HG02642 (cell line): ENCODE measurements at regions not wholly inside any gene's neighbourhood (a gene's known extent, or its start where the extent isn't known, plus 50 kb on each side); places are given as distances from the start of the nearest gene placed in this dataset.

Source experiments
- ATAC-seq: cut with Tn5 transposase; IDR thresholded peaks from one replicate; pipeline ENCODE4 v1.9.1; 2021; ENCODE audit warnings: mild to moderate bottlenecking; ENCODE audit not compliant: unreplicated experiment, poor library complexity

- no peak for ATAC-seq
These were observed 122.9 kb downstream of the DMRTA2 start for GRCh38 chr1:50300297-50300696.

GRCh38 chr1:50295566-50295965 is 127.7 kb downstream of the DMRTA2 start:
- ATAC-seq: no peak

GRCh38 chr1:50292276-50292675 is 131.0 kb downstream of the DMRTA2 start:
- no peak for ATAC-seq

GRCh38 chr1:50289495-50289894 is 133.7 kb downstream of the DMRTA2 start:
- no peak for ATAC-seq

- ATAC-seq: no peak
These were observed 137.2 kb downstream of the DMRTA2 start for GRCh38 chr1:50285994-50286393.

- ATAC-seq: no peak
These were observed 143.5 kb downstream of the DMRTA2 start for GRCh38 chr1:50279622-50280330.

GRCh38 chr1:50278961-50279360 is 144.3 kb downstream of the DMRTA2 start:
- no peak for ATAC-seq

GRCh38 chr1:50278410-50278809 is 144.8 kb downstream of the DMRTA2 start:
- ATAC-seq: no peak

- ATAC-seq: no peak
These were observed 147.7 kb downstream of the DMRTA2 start for GRCh38 chr1:50275566-50275965.

- ATAC-seq: no peak
These were observed 150.3 kb downstream of the DMRTA2 start for GRCh38 chr1:50272912-50273311.

- peak; percentile 69 for ATAC-seq
These were observed 151.2 kb downstream of the DMRTA2 start for GRCh38 chr1:50271968-50272578.

- no peak for ATAC-seq
These were observed 151.9 kb downstream of the DMRTA2 start for GRCh38 chr1:50271337-50271736.

- ATAC-seq: no peak
These were observed 152.3 kb downstream of the DMRTA2 start for GRCh38 chr1:50270926-50271325.

GRCh38 chr1:50268049-50268448 is 155.2 kb downstream of the DMRTA2 start:
- ATAC-seq: no peak

GRCh38 chr1:50266509-50266908 is 156.7 kb downstream of the DMRTA2 start:
- ATAC-seq: no peak

GRCh38 chr1:50265790-50266314 is 157.1 kb downstream of the ELAVL4 start:
- ATAC-seq: no peak

- no peak for ATAC-seq
These were observed 155.9 kb downstream of the ELAVL4 start for GRCh38 chr1:50264590-50264989.

GRCh38 chr1:50262436-50262835 is 153.7 kb downstream of the ELAVL4 start:
- ATAC-seq: no peak

- ATAC-seq: no peak
These were observed 153.2 kb downstream of the ELAVL4 start for GRCh38 chr1:50261951-50262350.

GRCh38 chr1:50257940-50258685 is 149.4 kb downstream of the ELAVL4 start:
- ATAC-seq: no peak

- ATAC-seq: no peak
These were observed 148.3 kb downstream of the ELAVL4 start for GRCh38 chr1:50257029-50257428.
